Endothelial cell (in vitro differentiated cells): ENCODE measurements at regions not wholly inside any gene's neighbourhood (a gene's known extent, or its start where the extent isn't known, plus 50 kb on each side); places are given as distances from the start of the nearest gene placed in this dataset.

ENCODE experiments used
- DNase-seq: peaks from one replicate; pipeline ENCODE4 v3.0.0; 2021; ENCODE audit warnings: low spot score
- H3K27ac Mint-ChIP-seq: one replicate; pipeline ENCODE4 v1.8.0; 2021; ENCODE audit warnings: mixed read lengths, inconsistent platforms; ENCODE audit not compliant: unreplicated experiment
- H3K27me3 Mint-ChIP-seq: one replicate; pipeline ENCODE4 v1.8.0; 2021; ENCODE audit warnings: mild to moderate bottlenecking, moderate library complexity, mixed read lengths, inconsistent platforms; ENCODE audit not compliant: unreplicated experiment
- H3K36me3 Mint-ChIP-seq: one replicate; pipeline ENCODE4 v1.8.0; 2021; ENCODE audit warnings: mild to moderate bottlenecking, low read depth, mixed read lengths, inconsistent platforms; ENCODE audit not compliant: unreplicated experiment
- H3K4me1 Mint-ChIP-seq: one replicate; pipeline ENCODE4 v1.8.0; 2021; ENCODE audit warnings: mild to moderate bottlenecking, mixed read lengths, inconsistent platforms; ENCODE audit not compliant: unreplicated experiment
- H3K4me3 Mint-ChIP-seq: one replicate; pipeline ENCODE4 v1.8.0; 2021; ENCODE audit warnings: mild to moderate bottlenecking, mixed read lengths, inconsistent platforms; ENCODE audit not compliant: unreplicated experiment
- H3K9me3 Mint-ChIP-seq: one replicate; pipeline ENCODE4 v1.8.0; 2021; ENCODE audit warnings: mixed read lengths, inconsistent platforms; ENCODE audit not compliant: unreplicated experiment
- TF ChIP-seq, protein P1 (sequence below): fragments of 200-600 bp; sonication (generic); IDR thresholded peaks from one replicate; pipeline ENCODE4 v1.5.0; 2021; ENCODE audit warnings: antibody characterized with exemption; ENCODE audit not compliant: unreplicated experiment

DNA sequence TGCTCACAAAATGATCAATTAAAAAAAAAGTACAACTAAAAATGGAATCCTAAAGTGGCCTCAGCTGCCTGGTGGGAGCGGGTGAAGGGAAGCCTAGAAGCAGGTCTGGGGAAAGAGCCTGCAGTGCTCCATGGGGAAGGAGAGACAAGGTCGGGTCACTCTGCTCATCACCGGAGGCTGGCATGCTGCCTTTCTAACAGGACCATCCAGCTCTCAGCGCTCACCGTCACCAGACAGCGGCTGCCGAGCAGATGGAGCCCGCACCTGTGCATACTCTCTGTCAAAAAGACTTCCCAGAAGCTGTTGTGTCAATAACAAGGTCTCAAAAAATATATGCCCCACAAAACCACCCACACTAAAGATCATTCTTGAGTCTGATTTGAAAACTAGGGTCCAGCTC lies 112.8 kb downstream of the BAMBI start:
- Mint-ChIP-seq H3K36me3 (no peaks in the 10 kb centered on the region), H3K4me3 (no peak overlapping the region)

DNA sequence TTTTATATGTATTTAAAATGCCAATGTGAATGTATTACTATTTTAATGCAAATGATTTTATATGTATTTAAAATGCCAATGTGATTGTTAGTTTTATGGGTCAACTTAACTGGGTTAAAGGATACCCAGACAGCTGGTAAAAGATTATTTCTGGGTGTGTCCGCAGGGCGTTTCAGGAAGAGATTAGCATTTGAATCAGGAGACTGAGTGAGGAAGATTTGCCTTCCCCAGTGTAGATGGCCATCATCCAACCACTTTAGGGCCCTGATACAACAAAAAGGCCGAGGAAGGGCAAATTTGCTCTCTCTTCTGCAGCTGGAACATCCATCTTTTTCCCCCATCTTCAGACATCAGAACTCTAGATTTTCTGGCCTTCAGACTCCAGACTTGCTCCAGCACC lies 116.2 kb downstream of the BAMBI start:
- Mint-ChIP-seq H3K9me3 (no peaks in the 10 kb centered on the region), H3K27me3 (no peaks in the 10 kb centered on the region), H3K4me3 (no peak overlapping the region), H3K4me1 (no peaks in the 10 kb centered on the region), H3K27ac (no peak overlapping the region), H3K36me3 (no peaks in the 10 kb centered on the region)
- no peak for DNase-seq
- TF ChIP-seq, protein P1, sequence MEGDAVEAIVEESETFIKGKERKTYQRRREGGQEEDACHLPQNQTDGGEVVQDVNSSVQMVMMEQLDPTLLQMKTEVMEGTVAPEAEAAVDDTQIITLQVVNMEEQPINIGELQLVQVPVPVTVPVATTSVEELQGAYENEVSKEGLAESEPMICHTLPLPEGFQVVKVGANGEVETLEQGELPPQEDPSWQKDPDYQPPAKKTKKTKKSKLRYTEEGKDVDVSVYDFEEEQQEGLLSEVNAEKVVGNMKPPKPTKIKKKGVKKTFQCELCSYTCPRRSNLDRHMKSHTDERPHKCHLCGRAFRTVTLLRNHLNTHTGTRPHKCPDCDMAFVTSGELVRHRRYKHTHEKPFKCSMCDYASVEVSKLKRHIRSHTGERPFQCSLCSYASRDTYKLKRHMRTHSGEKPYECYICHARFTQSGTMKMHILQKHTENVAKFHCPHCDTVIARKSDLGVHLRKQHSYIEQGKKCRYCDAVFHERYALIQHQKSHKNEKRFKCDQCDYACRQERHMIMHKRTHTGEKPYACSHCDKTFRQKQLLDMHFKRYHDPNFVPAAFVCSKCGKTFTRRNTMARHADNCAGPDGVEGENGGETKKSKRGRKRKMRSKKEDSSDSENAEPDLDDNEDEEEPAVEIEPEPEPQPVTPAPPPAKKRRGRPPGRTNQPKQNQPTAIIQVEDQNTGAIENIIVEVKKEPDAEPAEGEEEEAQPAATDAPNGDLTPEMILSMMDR, result no peak

More for the DNA sequence above, 112.8 kb downstream of the BAMBI start:
- Mint-ChIP-seq H3K4me1 (peaks cover 2% of the 10 kb centered on the region), H3K27ac (no peak overlapping the region), H3K27me3 (no peaks in the 10 kb centered on the region), H3K9me3 (no peaks in the 10 kb centered on the region)
- DNase-seq, result no peak
- TF ChIP-seq, protein P1, result no peak

DNA sequence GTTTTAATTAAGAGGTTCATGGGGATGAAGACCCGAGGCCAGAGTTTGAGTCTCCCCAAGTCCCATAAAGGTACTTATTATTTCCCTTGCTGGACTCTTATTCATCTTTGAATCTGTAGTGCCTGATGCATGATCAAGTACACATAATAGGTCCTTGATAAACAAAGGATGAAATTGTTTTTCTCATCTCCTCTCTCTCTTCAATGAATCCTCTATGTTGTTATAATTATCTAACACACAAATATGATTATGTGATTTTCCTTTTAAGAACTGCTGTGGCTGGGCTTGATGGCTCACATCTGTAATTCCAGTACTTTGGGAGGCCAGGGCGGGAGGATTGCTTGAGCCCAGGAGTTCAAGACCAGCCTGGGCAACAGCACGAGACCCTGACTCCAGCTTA lies 117.7 kb downstream of the BAMBI start:
- H3K27ac Mint-ChIP-seq, result no peak overlapping the region
- peaks cover 1% of the 10 kb centered on the region for H3K4me1 Mint-ChIP-seq
- DNase-seq, result no peak
- H3K4me3 Mint-ChIP-seq, result no peak overlapping the region
- no peaks in the 10 kb centered on the region for H3K27me3 Mint-ChIP-seq
- no peaks in the 10 kb centered on the region for H3K36me3 Mint-ChIP-seq
- no peaks in the 10 kb centered on the region for H3K9me3 Mint-ChIP-seq
- TF ChIP-seq, protein P1, result no peak

DNA sequence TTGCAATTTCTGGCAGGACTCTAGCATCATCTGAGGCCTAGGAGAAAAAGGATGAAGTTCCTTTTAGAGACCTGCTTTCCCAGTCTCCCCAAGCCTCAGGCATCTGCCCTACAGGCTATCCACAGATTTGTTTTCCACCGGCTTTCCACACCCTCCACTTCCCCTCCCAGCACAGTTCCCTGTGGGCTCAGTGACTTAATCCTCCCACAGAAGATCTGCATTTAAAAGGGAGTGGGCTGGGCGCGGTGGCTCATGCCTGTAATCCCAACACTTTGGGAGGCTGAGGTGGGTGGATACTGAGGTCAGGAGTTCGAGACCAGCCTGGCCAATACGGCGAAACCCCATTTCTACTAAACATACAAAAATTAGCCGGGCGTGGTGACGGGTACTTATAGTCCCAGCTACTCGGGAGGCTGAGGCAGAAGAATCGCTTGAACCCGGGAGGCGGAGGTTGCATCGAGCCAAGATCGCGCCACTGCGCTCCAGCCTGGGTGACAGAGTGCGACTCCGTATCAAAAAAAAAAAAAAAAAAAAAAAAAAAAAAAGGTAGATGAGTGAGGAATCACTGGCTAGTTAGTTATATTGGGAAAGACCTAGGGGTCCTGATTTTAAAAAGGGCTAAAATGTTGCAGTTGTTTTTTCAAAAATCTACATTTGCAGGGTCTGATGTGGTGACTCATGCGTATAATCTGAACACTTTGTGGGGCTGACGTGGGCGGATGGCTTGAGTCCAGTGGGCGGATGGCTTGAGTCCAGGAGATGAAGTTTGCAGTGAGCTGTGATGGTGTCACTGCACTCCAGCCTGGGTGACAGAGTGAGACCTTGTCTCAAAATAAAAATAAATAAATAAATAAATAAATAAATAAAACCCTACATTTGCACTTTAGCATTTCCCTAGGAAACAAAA lies 119.5 kb downstream of the BAMBI start:
- DNase-seq, result no peak
- H3K4me3 Mint-ChIP-seq, result no peak overlapping the region
- H3K4me1 Mint-ChIP-seq, result peaks cover 7% of the 10 kb centered on the region
- TF ChIP-seq, protein P1, result no peak
- no peak overlapping the region for H3K27ac Mint-ChIP-seq
- H3K9me3 Mint-ChIP-seq, result no peaks in the 10 kb centered on the region
- no peaks in the 10 kb centered on the region for H3K27me3 Mint-ChIP-seq
- no peaks in the 10 kb centered on the region for H3K36me3 Mint-ChIP-seq

DNA sequence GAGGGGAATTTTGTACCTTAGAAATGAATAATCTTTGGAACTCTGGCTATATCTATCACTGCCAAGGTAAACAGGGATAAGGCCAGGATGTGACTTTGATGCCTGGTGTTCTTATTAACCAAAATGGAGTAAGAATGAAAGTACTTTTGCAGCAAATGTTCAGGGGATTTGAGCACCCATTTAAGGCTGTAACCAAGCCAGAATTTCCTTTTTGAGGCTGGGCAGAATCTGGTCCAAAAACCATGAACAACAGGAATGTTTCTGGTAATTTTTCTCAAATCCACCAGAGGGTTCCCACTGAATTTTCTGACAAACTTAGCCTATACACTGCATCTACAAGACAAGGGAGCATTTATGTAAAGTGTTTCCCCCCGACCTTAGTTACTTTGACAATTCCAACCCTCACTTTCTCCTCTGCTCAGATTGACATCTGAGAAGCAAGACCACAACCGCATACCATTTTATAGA lies 120.6 kb downstream of the BAMBI start:
- H3K27me3 Mint-ChIP-seq, result peaks cover 3% of the 10 kb centered on the region
- H3K4me3 Mint-ChIP-seq, result no peak overlapping the region
- no peaks in the 10 kb centered on the region for H3K9me3 Mint-ChIP-seq
- no peaks in the 10 kb centered on the region for H3K36me3 Mint-ChIP-seq
- TF ChIP-seq, protein P1, result no peak
- H3K4me1 Mint-ChIP-seq, result peaks cover 7% of the 10 kb centered on the region
- no peak overlapping the region for H3K27ac Mint-ChIP-seq
- no peak for DNase-seq
